GM18870 (cell line): ENCODE measurements at regions not wholly inside any gene's neighbourhood (a gene's known extent, or its start where the extent isn't known, plus 50 kb on each side); places are given as distances from the start of the nearest gene placed in this dataset.
"Not testable (repeated sequence)": the region's sequence is repeated elsewhere in the genome, so short reads cannot be mapped to it uniquely, and the experiment has no call there.

ENCODE experiments used
- ATAC-seq: cut with Tn5 transposase; IDR thresholded peaks from one replicate; pipeline ENCODE4 v1.9.1; 2021; ENCODE audit warnings: moderate library complexity; ENCODE audit not compliant: unreplicated experiment

DNA sequence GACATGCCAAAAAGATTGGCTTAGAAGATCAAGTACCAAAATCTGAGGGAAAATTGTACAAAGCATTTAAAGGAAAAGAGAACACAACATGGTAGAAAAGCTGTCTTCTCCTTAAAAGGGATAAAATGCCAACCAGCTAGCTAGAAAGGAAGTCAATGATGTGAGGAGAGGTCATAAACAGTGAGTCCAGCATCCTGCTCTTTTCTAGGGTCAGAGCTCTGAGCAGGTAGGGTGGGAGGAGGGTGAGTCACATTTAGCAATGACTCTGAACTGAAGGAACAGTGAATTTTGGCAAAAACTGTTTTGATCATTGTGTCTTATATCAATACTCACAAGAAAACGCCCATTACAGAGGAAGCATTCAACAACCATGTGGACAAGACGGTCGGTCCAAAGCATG, 322.3 kb downstream of the DAD1 start:
- ATAC-seq = no peak

DNA sequence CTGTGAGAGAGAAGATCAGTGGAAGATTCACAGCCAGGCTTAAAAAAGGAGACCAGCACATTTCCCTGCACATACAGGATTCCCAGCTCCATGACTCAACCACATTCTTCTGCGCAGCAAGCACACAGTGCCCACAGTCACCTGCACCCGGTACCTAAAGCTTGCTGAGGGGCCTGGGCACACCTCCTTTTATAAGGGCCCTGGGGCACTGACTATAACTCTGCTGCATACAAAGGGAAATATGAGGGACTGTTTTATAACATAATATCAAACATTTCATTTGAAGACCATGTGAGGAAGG, 322.9 kb downstream of the DAD1 start:
- ATAC-seq = no peak

DNA sequence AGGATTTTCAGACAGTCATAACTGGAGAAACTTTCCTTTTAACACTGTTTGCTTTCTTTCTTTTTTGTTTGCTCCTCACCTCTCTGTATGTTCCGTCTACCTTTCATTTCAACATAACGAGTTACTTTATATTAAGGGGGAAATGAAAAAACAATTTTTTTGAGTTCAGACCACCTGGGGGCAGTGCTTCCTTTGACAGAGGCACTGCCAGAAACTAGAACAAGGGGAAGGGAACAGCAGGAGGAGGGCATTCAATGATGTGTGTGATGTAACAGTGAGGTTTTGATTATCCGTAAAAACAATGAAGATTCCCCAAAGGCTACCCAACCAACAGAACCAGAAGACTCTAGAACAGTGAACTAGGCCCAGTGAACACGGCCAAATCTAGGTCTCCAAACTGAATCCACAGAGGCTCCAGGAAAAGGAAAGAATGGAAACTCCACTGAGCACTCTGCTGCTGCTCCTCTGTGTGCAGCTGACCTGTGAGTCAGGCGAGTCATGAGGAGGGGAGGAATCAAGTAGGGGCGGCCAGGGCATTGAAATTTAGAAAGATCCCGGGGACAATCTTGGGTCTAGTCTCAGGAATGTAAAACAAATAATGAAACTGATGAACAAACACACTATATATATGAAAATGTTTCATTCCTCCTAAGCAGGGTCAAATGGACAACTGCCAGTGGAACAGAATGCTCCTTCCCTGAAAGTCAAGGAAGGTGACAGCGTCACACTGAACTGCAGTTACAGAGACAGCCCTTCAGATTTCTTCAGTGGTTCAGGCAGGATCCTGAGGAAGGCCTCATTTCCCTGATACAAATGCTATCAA, 323.5 kb downstream of the DAD1 start:
- ATAC-seq = no peak

DNA sequence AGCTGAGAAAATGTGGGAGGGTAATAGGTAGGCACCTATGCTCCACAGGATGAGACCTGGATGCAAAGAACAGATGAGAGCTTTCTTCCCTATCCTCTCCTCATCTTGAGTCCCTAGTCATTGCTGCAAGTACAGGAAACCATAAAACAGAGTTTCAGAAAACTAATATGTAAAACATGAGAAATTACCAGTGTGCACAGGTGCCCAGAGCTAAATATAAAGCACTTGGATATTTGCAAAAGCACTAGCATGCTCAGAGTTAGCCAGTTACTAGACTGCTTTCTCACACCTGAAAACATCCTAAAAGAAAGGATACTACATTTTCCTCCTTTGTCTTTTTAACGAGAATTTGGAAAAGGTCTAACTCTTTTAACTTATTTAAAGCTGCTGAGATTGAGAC, 324.3 kb downstream of the DAD1 start:
- no peak for ATAC-seq

DNA sequence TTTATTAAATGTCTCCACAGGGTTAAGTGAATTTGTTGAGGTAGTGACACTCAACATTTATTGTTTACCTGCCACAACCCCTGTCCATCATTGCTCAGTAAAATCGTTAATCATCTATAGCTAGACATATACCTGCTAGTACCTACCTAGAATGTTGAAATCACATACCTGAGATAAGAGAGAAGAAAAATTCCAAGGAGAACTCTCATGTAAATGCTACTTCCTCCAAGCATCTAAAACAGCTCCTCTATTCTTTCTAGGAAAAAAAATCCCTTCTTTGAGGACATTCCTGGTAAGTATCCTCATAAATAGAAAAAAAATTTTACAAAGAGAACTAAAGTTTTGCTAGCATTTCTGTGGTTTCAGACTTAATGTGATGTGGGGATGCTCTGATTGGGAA, 325.1 kb downstream of the DAD1 start:
- ATAC-seq = no peak

DNA sequence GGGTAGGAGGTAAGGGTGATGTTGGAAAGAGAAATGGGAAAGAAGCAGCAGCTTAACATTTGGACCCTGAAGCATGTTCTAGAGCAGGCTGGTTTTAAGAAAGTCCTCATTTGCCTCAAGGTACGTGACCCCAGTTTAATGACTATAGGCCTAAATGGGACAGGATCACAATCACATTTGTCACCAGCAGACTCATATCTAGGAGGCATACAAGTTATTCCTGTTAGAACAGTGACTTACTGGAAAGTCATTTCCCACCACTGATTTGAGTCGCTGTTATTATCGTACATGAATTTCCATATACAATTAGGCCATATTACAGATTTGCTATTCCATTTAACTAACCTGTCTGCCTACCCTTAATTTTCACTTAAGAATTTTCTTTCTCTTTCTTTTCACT, 326.1 kb downstream of the DAD1 start:
- no peak for ATAC-seq

DNA sequence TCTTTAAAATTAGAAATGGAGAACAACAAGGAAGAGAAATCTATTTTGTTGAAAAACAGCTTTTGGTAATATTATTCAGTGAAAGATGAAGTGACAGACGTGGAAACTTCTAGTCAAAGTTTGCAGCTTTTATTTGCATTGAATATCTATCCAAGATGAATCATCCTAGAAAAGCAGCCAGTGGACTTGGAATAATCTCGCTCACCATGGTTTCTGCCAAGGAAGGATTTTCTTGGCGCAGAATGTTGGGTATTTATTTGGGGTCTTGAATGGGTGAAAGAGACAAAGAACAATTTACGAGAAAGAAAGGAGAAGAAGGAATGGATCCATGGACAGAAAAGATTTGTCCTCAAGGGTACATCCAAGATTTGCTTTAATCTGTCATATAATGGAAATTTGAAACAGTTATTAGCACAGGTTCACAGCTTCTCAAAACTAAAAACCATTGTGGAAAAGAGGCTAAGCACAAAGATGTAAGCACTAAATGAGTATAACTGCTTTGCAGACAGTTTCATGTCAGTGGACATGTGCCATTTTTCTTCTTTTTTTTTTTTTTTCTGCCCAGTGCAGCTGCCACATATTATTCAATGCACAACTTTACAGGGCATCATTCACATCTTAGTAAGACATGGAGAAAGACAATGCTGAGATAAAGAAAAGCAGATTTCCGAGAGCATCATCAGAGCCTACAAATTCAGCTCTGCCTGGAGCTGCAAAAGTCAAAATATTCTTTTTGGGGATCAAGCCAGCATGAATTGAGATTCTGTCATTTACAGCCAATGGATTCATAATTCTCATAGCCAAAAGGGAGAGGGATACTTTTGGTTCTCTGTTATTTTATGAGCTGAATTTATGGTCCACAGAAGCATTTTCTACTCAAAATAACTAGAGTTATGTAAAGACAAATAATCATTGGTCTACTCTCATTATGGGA, 333.7 kb downstream of the DAD1 start:
- no peak for ATAC-seq

DNA sequence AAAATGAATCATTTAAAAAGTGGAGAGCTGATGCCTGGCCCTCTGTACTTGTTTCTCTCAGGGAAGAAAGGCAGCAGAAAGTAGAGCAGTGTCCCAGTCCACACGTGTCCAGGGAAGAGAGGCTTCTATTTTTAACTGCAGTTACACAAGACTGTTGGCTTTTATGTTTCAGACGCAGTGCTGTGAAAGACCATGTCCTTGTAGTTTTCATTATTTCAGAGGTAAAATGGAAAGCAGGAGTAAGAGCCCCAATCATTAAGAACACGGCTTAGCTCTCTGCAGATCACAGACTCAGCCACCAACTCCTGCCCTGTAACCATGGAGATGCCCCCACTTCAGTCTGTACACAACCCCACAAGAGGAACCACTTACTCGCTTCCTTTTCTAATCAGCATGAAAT, 336.3 kb downstream of the DAD1 start:
- no peak for ATAC-seq

DNA sequence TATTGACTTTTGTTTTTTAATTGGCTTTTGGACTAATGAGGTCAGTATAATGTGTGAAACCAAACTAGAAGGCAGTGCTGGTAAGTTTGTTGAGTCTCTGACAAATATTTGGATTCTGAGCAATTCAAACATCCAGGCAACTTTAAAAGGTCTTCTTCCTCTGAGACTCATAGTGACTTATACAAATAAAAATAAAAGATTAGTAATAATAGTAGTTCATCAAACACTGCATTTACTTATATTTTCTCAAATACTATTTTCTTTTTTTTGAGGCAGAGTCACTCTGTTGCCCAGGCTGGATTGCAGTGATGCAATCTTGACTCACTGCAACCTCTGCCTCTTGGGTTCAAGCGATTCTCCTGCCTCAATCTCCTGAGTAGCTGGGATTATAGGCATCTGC, 337.9 kb downstream of the DAD1 start:
- ATAC-seq = no peak

DNA sequence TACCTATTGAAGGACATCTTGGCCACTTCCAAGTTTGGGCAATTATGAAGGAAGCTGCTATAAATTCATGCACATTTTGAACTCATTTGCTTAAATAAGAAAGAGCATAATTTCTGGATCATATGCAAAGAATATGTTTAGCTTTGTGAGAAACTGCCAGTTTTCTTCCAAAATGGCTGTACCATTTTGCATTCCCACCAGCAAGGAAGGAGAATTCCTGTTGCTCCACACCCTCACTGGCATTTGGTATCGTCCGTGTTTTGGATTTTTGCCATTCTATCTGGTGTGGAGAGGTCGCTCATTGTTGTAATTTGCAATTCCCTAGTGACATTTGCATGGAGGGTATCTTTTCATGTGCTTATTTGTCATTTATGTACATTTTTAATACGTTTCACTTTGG, 339.3 kb downstream of the DAD1 start:
- ATAC-seq = no peak

DNA sequence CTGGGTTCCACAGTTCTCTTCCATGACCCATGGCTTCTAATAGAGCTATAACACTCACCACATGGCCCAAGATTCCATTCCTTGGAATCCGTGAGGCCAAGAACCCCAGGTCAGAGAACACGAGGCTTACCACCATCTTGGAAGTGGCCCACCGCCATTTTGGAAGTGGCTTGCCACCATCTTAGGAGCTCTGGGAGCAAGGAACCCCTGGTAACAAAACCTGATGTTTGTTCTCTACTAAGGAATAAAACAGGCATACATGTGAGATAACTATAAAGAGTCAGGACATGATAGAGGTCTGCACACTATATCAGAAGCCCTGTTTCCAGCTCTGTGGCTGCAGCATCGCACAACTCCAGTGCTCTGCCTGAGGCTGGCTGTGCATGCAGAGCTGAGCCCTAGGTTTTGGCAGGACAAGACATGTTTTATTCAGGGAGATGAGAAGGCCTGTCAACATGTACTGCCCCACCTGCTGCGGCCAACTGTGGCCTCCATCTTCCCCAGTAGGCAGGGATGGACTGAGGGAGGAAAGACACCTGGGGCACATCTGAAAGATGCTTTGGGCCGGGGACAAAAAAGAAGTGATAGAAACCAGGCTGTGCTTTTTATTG, 344.9 kb downstream of the DAD1 start:
- no peak for ATAC-seq

DNA sequence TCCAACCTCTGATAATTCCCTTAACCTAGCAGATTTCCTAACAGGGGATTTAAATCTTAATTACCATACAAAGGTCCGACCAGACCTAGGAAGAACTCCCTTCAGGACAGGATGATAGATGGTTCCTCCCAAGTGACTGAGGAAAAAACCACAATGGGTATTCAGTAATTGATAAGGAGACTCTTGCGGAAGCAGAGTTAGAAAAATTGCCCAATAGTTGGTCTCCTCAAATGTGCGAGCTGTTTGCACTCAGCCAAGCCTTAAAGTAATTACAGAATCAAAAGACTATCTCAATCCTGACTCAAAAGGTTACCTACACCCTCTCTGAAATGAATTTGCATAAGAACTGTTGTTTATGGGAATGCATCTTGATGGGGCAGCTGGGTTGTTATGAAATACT, 350.7 kb downstream of the DAD1 start:
- not testable (repeated sequence) for ATAC-seq

DNA sequence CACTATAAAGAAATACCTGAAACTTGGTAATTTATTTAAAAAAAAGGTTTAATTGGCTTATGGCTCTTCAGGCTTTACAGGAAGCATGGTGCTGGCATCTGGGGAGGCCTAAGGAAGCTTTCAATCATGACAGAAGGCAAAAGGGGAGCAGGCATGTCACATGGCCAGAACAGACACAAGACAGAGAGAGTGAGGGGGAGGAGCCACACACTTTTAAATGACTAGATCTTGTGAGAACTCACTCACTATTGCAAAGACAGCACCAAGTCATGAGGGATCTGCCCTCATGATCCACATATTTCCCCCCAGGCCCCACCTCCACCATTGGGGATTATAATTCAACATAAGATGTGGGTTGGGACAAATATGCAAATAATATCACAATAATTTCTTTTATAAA, 355.6 kb downstream of the DAD1 start:
- no peak for ATAC-seq

DNA sequence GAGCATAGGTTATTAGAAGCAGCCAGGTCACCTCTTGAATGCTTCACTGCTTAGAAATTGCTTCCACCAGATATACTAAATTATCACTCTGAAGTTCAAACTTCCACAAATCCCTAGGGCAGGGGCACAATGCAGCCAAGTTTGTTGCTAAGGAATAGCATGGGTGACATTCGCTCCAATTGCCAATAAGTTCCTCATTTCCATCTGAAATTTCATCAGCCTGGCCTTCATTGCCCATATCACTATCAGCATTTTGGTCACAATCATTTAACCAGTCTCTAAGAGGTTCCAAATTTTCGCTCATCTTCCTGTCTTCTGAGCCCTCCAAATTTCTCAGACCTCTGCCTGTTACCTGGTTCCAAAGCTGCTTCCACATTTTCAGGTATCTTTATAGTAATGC, 356.1 kb downstream of the DAD1 start:
- ATAC-seq = no peak

DNA sequence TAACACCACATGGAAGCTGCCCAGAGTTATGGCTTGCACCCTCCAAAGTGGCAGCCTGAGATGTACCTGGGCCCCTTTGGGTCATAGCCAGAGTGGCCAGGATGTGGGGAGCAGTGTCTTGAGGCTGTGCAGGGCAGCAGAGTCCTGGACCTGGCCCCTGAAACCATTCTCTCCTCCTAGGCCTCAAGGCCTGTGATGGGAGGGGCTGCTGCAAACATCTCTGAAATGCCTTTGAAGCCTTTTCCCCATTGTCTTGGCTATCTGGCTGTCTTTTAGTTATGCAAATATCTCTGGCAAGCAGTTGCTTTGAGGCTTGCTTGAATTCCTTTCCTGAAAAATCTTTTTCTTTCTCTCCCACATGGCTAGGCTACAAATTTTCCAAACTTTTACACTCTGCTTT, 356.5 kb downstream of the DAD1 start:
- no peak for ATAC-seq

DNA sequence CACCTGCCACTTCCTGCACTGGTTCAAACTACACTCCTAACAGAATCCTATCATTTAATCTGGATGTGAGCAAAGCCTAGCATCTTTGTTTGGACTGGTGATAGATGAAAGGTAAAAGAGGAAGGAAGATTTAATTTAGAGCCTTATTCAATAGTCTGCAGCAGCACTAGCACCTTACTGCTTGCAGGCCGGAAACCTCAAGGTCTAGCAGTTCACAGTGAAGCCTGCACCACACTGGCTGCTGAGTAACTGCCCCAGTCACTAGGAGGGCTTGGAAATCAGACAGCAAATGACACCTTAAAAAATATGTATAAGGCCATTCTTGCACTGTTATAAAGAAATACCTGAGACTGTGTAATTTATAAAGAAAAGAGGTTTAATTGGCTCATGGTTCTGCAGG, 358.0 kb downstream of the DAD1 start:
- ATAC-seq = peak; percentile 50

DNA sequence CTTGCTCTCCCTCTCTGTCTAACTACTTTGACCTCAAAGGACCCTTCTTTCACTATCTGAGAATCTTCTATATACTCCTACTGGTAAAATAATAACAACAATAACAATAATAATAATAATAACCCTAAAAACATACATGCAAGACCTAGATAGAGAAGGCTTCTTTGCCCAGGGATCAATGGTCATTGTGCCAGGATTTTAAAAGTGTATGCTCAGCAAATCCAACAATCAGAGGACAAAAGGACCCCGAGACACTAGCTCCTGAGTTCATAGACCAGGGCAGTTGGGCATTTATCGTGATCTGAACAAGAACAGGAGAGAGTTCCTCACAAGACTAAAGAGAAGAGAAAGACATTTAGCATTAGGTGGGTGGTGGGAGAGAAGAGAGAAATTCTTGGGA, 358.5 kb downstream of the DAD1 start:
- no peak for ATAC-seq

DNA sequence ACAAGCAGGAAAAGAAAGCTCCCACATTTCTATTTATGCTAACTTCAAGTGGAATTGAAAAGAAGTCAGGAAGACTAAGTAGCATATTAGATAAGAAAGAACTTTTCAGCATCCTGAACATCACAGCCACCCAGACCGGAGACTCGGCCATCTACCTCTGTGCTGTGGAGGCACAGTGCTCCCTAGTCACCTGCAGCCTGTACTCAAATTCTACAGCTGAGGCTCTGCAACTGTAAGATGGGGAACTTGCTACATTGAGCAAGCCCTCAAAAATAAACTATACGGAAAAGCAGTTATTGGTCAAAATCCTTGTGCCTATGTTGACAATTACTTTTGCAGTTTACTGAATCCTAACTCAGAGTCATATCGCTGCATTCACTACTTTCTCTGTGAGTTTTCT, 361.9 kb downstream of the DAD1 start:
- ATAC-seq = no peak

DNA sequence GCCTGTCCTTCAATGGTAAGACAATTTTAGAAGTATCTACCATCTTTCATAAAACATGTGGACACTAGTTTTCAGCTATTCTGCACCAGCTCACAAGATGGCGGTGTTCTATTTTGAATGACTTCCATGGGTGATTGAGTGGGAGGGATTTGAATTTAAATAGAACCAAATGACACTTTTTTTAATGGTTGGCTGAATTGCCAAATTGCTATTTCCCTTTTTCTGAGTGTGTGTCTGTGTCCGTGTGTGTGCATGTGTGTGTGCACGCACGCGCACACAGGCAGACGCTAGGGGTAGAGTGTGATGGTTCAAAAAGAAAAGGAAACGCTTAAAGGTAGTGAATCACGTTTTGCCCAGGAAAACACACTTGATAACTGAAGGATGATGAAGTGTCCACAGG, 362.6 kb downstream of the DAD1 start:
- ATAC-seq = no peak

DNA sequence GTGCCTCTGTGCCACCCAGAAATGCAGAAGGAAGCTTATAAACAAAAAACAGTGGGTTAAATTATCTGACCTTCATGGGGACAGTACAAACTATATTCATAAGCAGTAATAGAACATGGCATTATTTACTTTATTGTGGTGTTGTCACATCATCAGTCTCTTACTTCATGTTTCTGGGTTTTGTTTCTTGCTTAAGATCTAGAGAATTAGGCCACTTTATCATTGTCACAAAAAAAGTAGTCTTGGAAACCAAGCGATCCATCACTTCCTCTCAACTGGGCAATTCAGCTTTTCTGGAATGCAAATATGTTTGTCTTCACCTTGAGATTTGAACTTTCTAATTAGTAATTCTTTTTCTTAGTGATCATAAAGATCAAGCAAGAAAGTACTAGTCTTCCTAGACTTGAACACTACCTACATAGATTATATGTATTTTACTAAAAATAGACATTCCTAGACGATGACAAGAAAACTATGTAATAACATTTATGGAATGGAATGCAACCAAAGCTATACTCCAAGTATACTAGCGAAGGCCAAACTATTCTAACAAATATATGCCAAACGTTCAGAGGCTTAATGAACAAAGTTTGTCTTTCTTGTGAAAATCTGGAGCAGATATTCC, 363.4 kb downstream of the DAD1 start:
- ATAC-seq = no peak

DNA sequence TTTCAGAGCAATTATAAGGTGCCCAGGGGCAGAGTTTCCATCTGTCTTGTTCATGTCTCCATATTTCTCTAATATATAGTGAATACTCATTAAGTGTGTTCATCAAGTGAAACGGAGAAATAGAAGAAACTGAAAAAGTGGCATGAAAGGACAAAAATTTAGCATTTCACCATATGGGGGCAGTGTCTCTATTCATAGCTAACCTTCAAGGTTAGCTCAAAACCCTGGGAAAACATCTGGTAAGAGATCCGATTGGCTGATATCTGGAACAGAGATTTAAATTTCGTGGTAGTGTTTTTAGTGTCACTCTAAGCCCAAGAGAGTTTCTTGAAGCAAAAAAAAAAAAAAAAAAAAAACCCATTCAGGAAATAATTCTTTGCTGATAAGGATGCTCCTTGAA, 367.5 kb downstream of the DAD1 start:
- ATAC-seq = no peak

DNA sequence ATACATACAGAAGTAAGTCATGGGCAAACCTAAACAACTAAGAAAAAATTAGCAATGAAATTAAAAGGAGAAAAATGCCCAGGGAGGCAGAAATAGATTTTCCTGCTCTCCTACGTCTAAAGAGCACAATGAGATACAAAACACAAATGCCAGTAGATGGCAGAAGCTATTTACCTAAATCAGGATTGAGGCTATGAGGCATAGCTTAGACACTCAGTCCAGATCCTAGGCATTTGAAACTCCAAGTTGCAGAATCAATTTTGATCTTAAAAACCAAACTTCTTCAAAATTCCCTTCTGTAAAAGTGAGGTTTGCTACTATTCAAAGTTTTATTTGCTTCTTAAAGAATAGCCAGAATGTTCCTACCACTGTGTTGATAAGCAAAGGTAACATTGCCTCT, 368.6 kb downstream of the DAD1 start:
- no peak for ATAC-seq
